ENCODE measurements at regions not wholly inside any gene's neighbourhood (a gene's known extent, or its start where the extent isn't known, plus 50 kb on each side); places are given as distances from the start of the nearest gene placed in this dataset.

DNA sequence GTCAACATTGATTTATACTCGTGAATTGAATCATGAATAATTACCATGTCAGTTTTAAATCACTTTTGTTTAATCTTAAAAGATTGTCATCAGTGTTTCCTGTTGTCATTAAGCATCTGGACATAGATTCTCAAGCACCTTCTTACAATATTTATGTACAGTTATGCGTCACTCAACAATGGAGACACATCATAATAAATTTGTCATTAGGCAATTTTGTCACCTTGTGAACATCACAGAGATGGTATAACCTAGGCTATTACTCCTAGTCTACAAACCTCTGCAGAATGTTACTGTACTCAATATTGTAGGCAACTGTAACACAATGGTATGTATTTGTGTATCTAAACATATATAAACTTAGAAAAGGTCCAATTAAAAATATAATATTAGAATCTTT is 2130.9 kb upstream of the PCDH20 start:
- no peak overlapping the region for H3K4me3 ChIP-seq (ENCODE audit: low read depth, low read length)
- H3K36me3 ChIP-seq (ENCODE audit: control insufficient read depth, insufficient read depth, low read length): no peaks in the 10 kb centered on the region
- H3K27ac ChIP-seq (ENCODE audit: low read depth, low read length): no peak overlapping the region
- H3K4me1 ChIP-seq (ENCODE audit: control insufficient read depth, insufficient read depth, low read length): 0 out of 2 replicates have a peak, but pooled peaks cover 1% of the 10 kb centered on the region
- H3K9me3 ChIP-seq (ENCODE audit: control insufficient read depth, insufficient read depth, low read depth, low read length): 0 out of 2 replicates have a peak, but pooled peaks cover 5% of the 10 kb centered on the region
- no peaks in the 10 kb centered on the region for H3K27me3 ChIP-seq (ENCODE audit: control insufficient read depth, insufficient read depth, low read length)
- no peak overlapping the region for H3K9ac ChIP-seq (ENCODE audit: low read length)

DNA sequence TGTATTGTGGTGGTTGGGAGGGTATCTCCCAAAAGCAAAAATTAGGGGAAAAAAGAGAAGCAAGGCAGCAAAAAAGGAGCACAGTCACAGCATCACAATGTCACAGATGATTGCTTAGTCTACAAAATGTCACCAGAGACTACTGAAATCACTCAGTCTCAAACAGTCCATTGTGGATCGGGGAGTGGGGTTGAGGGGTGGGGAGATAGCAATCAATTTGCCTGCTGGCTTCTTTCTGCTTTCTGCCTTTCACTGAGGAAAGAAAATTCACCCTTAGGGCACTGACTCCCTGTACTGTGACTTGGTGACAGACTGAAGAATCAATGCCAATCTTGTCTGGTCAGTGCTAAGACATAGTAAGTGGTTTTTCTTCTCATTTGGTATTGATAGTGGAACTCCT is 2127.1 kb upstream of the PCDH20 start:
- 0 out of 2 replicates have a peak, but pooled peaks cover 5% of the 10 kb centered on the region for H3K4me1 ChIP-seq (ENCODE audit: control insufficient read depth, insufficient read depth, low read length)
- H3K4me3 ChIP-seq (ENCODE audit: low read depth, low read length): no peak overlapping the region
- H3K9ac ChIP-seq (ENCODE audit: low read length): no peak overlapping the region
- H3K27me3 ChIP-seq (ENCODE audit: control insufficient read depth, insufficient read depth, low read length): no peaks in the 10 kb centered on the region; the same call in 1 of the 2 replicates
- H3K36me3 ChIP-seq (ENCODE audit: control insufficient read depth, insufficient read depth, low read length): no peaks in the 10 kb centered on the region
- 0 out of 2 replicates have a peak, but pooled peaks cover 5% of the 10 kb centered on the region for H3K9me3 ChIP-seq (ENCODE audit: control insufficient read depth, insufficient read depth, low read depth, low read length)
- no peak overlapping the region for H3K27ac ChIP-seq (ENCODE audit: low read depth, low read length)

DNA sequence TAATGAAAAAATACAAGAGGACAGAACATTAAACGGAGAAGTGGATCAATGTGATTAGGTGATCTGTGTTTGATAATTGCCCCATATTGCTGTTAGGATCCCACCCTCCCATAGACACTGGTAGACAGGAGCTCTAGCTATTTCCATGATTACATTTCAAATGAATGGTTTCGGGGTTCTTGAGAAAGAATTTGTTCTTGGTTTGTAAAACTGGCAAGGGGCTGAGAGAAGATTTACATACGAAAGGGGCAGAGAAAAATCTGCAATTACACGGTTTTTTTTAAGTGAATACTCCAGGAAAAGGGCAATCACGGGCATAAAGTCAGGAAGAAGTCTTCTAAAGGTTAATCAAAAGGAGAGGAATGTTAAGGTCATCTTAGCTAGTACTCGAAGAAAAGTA is 2125.7 kb upstream of the PCDH20 start:
- H3K27me3 ChIP-seq (ENCODE audit: control insufficient read depth, insufficient read depth, low read length): no peaks in the 10 kb centered on the region; the same call in 1 of the 2 replicates
- no peak overlapping the region for H3K27ac ChIP-seq (ENCODE audit: low read depth, low read length)
- H3K4me1 ChIP-seq (ENCODE audit: control insufficient read depth, insufficient read depth, low read length): 0 out of 2 replicates have a peak, but pooled peaks cover 5% of the 10 kb centered on the region
- no peaks in the 10 kb centered on the region for H3K36me3 ChIP-seq (ENCODE audit: control insufficient read depth, insufficient read depth, low read length)
- 0 out of 2 replicates have a peak, but pooled peaks cover 5% of the 10 kb centered on the region for H3K9me3 ChIP-seq (ENCODE audit: control insufficient read depth, insufficient read depth, low read depth, low read length)
- H3K9ac ChIP-seq (ENCODE audit: low read length): no peak overlapping the region
- H3K4me3 ChIP-seq (ENCODE audit: low read depth, low read length): no peak overlapping the region

DNA sequence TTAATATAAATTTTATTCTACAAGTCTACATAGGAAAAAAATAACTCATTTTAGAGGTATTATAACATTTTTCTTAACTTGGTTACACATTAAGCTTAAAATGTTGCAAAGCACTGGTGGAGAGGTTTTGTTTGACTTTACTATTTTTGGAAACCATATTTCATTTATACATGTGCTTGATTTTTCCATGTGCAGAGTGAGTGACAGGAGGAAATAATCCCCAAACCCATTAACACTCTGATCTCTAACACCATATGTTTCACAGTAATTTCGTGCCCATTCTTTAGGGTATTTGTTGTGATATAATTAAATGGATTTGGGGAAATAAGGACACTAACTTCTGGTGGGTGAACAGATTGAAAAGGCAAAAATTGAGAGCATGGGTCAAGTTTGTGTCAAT is 2124.4 kb upstream of the PCDH20 start:
- no peak overlapping the region for H3K27ac ChIP-seq (ENCODE audit: low read depth, low read length)
- H3K4me1 ChIP-seq (ENCODE audit: control insufficient read depth, insufficient read depth, low read length): 0 out of 2 replicates have a peak, but pooled peaks cover 5% of the 10 kb centered on the region
- 0 out of 2 replicates have a peak, but pooled peaks cover 5% of the 10 kb centered on the region for H3K9me3 ChIP-seq (ENCODE audit: control insufficient read depth, insufficient read depth, low read depth, low read length)
- no peaks in the 10 kb centered on the region for H3K36me3 ChIP-seq (ENCODE audit: control insufficient read depth, insufficient read depth, low read length)
- H3K9ac ChIP-seq (ENCODE audit: low read length): no peak overlapping the region
- no peak overlapping the region for H3K4me3 ChIP-seq (ENCODE audit: low read depth, low read length)
- no peaks in the 10 kb centered on the region; the same call in 1 of the 2 replicates for H3K27me3 ChIP-seq (ENCODE audit: control insufficient read depth, insufficient read depth, low read length)

DNA sequence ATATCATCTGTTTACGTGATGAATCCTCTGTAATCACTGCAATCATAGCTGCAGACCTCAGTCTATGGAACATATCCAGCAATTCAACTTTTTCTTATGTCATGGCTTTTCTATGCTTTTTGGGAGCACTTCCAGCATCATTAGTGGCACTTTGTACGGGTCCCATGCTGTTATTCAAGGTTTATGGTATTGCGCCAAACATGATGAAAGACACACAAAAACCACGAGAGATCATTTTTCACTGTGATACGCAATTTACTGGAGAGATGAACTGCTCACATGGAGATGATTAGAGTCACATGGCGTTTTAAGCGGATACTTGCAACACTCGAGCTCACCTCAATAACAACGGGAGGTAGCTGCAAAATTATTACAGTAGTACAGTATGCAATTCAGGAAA is 2101.7 kb upstream of the PCDH20 start:
- H3K4me1 ChIP-seq (ENCODE audit: control insufficient read depth, insufficient read depth, low read length): no peaks in the 10 kb centered on the region
- no peaks in the 10 kb centered on the region for H3K27me3 ChIP-seq (ENCODE audit: control insufficient read depth, insufficient read depth, low read length)
- H3K27ac ChIP-seq (ENCODE audit: low read depth, low read length): no peak overlapping the region
- no peak overlapping the region for H3K9ac ChIP-seq (ENCODE audit: low read length)
- no peak overlapping the region for H3K4me3 ChIP-seq (ENCODE audit: low read depth, low read length)
- no peaks in the 10 kb centered on the region for H3K9me3 ChIP-seq (ENCODE audit: control insufficient read depth, insufficient read depth, low read depth, low read length)
- H3K36me3 ChIP-seq (ENCODE audit: control insufficient read depth, insufficient read depth, low read length): no peaks in the 10 kb centered on the region

DNA sequence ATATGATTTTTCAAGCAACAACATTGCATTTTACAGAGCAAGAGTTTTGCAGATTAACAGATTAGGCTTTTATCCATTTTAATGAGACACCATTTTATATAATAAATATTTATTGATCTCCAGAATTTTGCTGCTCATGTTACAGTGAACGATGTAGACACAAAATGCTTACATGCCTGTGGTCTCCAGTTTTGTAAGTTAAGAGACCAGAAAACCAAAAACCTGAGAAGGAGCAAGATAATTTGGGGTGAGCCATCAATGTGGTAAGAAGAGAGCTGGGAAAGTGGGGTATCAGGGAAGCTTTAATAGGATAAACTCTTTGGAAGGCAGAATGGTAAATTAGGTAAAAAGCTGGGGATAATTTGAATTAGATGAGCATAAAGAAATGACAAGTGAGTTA is 2100.5 kb upstream of the PCDH20 start:
- Histone ChIP-seq H3K27ac (ENCODE audit: low read depth, low read length) (no peak overlapping the region), H3K36me3 (ENCODE audit: control insufficient read depth, insufficient read depth, low read length) (no peaks in the 10 kb centered on the region), H3K4me3 (ENCODE audit: low read depth, low read length) (no peak overlapping the region), H3K9me3 (ENCODE audit: control insufficient read depth, insufficient read depth, low read depth, low read length) (no peaks in the 10 kb centered on the region), H3K4me1 (ENCODE audit: control insufficient read depth, insufficient read depth, low read length) (no peaks in the 10 kb centered on the region), H3K27me3 (ENCODE audit: control insufficient read depth, insufficient read depth, low read length) (no peaks in the 10 kb centered on the region), H3K9ac (ENCODE audit: low read length) (no peak overlapping the region)

DNA sequence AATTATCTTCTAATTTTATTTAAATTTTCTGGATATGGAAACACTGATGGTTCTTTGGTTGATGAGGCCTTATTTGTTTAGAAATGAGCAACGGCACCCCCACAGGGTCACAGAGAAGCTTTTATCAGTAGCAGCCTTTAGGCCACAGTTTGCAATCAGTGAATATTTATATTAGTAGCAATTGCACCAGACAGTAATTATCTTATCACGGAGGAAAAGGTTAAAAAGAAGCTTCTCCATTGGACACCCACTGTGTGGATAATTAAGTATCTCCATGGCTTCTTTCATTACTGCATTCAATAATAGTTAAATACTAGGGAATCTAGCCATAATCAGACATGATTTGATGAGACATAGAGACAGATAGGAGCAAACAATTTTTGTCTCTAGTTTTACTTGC is 2099.2 kb upstream of the PCDH20 start:
- Histone ChIP-seq H3K4me3 (ENCODE audit: low read depth, low read length) (no peak overlapping the region), H3K9me3 (ENCODE audit: control insufficient read depth, insufficient read depth, low read depth, low read length) (no peaks in the 10 kb centered on the region), H3K36me3 (ENCODE audit: control insufficient read depth, insufficient read depth, low read length) (no peaks in the 10 kb centered on the region), H3K27me3 (ENCODE audit: control insufficient read depth, insufficient read depth, low read length) (no peaks in the 10 kb centered on the region), H3K27ac (ENCODE audit: low read depth, low read length) (no peak overlapping the region), H3K9ac (ENCODE audit: low read length) (no peak overlapping the region), H3K4me1 (ENCODE audit: control insufficient read depth, insufficient read depth, low read length) (no peaks in the 10 kb centered on the region)

DNA sequence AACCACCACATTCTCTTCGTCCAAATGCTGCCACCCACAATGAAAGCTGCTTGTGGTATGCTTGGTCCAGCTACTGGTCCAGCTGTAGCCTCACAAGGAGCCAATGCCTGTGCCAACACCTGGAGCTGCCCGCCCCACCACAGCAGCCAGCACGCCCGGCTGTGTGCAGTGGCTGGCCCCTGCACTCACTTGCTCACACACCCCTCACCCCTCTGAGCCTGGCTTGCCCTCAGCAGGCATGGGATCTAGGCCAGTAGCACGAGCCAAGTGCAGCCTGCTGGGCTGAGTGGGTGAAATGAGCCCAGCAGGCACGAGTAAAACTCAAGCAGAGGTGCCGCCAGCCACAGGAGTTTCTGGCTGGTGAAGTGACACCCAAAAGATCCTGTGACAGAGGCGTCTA is 2096.4 kb upstream of the PCDH20 start:
- H3K9ac ChIP-seq (ENCODE audit: low read length): no peak overlapping the region
- H3K27me3 ChIP-seq (ENCODE audit: control insufficient read depth, insufficient read depth, low read length): no peaks in the 10 kb centered on the region
- no peaks in the 10 kb centered on the region for H3K4me1 ChIP-seq (ENCODE audit: control insufficient read depth, insufficient read depth, low read length)
- H3K4me3 ChIP-seq (ENCODE audit: low read depth, low read length): no peak overlapping the region
- H3K27ac ChIP-seq (ENCODE audit: low read depth, low read length): no peak overlapping the region
- no peaks in the 10 kb centered on the region for H3K9me3 ChIP-seq (ENCODE audit: control insufficient read depth, insufficient read depth, low read depth, low read length)
- no peaks in the 10 kb centered on the region for H3K36me3 ChIP-seq (ENCODE audit: control insufficient read depth, insufficient read depth, low read length)

DNA sequence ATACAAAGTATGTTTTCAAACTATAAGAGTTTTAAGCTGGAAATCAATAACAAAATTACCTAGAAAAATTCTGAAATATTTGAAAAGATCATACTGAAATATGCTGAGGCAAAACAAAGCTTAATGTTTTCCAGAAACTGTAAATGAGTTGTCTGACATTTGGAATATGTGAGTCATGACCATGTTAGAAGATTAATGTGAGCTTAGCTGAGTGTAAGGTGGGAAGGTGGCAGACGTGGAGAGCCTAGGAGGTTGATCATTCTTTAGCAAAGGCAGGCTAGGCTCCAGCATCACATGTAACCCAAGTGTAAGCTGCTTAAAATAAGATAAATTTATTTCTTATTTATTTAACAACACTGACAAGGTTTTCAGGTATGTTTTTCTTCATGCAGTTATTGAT is 2086.1 kb upstream of the PCDH20 start:
- Histone ChIP-seq H3K9ac (ENCODE audit: low read length) (no peak overlapping the region), H3K27ac (ENCODE audit: low read depth, low read length) (no peak overlapping the region), H3K4me1 (ENCODE audit: control insufficient read depth, insufficient read depth, low read length) (no peaks in the 10 kb centered on the region), H3K9me3 (ENCODE audit: control insufficient read depth, insufficient read depth, low read depth, low read length) (no peaks in the 10 kb centered on the region), H3K27me3 (ENCODE audit: control insufficient read depth, insufficient read depth, low read length) (no peaks in the 10 kb centered on the region), H3K36me3 (ENCODE audit: control insufficient read depth, insufficient read depth, low read length) (no peaks in the 10 kb centered on the region), H3K4me3 (ENCODE audit: low read depth, low read length) (no peak overlapping the region)

DNA sequence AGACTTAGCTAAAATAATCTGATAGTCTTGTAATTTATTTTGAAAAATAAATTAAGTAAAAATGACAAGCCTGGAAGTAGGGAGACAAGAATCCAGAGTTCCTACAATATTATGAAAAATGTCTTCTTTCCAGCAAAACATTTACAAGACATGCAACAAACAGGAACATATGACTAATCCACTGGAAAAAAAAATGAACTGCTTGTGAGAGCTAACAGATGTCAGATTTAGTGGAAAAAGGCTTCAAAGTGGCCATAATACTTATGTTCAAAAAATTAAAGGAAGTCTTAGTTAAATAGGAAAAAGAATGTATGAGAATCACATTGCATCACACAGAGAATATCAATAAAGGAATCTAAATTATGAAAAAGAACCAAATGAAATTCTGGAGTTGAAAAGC is 2082.0 kb upstream of the PCDH20 start:
- no peaks in the 10 kb centered on the region for H3K4me1 ChIP-seq (ENCODE audit: control insufficient read depth, insufficient read depth, low read length)
- H3K27ac ChIP-seq (ENCODE audit: low read depth, low read length): no peak overlapping the region
- H3K9ac ChIP-seq (ENCODE audit: low read length): no peak overlapping the region
- H3K9me3 ChIP-seq (ENCODE audit: control insufficient read depth, insufficient read depth, low read depth, low read length): no peaks in the 10 kb centered on the region
- H3K36me3 ChIP-seq (ENCODE audit: control insufficient read depth, insufficient read depth, low read length): no peaks in the 10 kb centered on the region
- no peak overlapping the region for H3K4me3 ChIP-seq (ENCODE audit: low read depth, low read length)
- no peaks in the 10 kb centered on the region for H3K27me3 ChIP-seq (ENCODE audit: control insufficient read depth, insufficient read depth, low read length)

DNA sequence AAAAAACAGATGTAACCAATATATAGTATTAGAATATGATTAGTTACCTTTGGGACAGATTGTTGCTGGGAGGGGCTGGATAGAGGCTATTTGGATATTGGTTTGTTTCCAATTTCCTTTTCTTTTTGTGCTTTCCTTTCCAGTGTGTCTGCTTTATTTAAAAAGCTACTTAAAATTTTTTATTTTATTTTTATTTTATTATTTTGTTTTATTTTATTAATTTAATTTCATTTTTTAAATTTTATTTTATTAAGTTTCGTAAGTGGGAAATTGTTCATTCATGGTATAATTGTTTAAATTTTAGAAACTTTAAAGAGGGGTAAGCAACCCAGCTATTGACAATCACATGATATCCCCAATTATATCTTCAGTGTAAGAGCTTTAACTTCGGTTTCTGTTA is 2077.0 kb upstream of the PCDH20 start:
- H3K27me3 ChIP-seq (ENCODE audit: control insufficient read depth, insufficient read depth, low read length): no peaks in the 10 kb centered on the region
- no peaks in the 10 kb centered on the region for H3K36me3 ChIP-seq (ENCODE audit: control insufficient read depth, insufficient read depth, low read length)
- no peak overlapping the region for H3K27ac ChIP-seq (ENCODE audit: low read depth, low read length)
- no peak overlapping the region for H3K4me3 ChIP-seq (ENCODE audit: low read depth, low read length)
- H3K4me1 ChIP-seq (ENCODE audit: control insufficient read depth, insufficient read depth, low read length): no peaks in the 10 kb centered on the region
- no peaks in the 10 kb centered on the region for H3K9me3 ChIP-seq (ENCODE audit: control insufficient read depth, insufficient read depth, low read depth, low read length)
- H3K9ac ChIP-seq (ENCODE audit: low read length): no peak overlapping the region

DNA sequence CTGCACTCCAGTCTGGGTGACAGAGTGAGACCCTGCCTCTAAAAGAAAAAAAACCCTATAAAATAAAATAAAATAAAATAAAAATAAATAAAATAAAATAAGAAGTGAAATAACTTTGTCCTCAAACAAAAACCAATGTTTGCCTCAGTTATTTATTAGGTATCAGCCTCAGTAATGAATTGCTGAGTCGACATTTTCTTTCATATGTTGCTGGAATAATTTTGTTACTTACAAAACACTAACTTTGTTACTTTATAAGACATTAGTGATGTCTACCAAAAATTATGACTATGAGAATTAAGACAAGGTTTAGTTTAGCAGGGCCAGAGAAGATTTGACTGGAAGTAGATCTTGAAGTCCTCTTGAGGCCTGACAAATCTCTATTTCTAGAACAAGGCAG is 2074.5 kb upstream of the PCDH20 start:
- Histone ChIP-seq H3K27ac (ENCODE audit: low read depth, low read length) (no peak overlapping the region), H3K36me3 (ENCODE audit: control insufficient read depth, insufficient read depth, low read length) (no peaks in the 10 kb centered on the region), H3K27me3 (ENCODE audit: control insufficient read depth, insufficient read depth, low read length) (no peaks in the 10 kb centered on the region), H3K9me3 (ENCODE audit: control insufficient read depth, insufficient read depth, low read depth, low read length) (no peaks in the 10 kb centered on the region), H3K4me1 (ENCODE audit: control insufficient read depth, insufficient read depth, low read length) (no peaks in the 10 kb centered on the region), H3K4me3 (ENCODE audit: low read depth, low read length) (no peak overlapping the region), H3K9ac (ENCODE audit: low read length) (no peak overlapping the region)
